ENCODE measurements at regions not wholly inside any gene's neighbourhood (a gene's known extent, or its start where the extent isn't known, plus 50 kb on each side); places are given as distances from the start of the nearest gene placed in this dataset.

DNA sequence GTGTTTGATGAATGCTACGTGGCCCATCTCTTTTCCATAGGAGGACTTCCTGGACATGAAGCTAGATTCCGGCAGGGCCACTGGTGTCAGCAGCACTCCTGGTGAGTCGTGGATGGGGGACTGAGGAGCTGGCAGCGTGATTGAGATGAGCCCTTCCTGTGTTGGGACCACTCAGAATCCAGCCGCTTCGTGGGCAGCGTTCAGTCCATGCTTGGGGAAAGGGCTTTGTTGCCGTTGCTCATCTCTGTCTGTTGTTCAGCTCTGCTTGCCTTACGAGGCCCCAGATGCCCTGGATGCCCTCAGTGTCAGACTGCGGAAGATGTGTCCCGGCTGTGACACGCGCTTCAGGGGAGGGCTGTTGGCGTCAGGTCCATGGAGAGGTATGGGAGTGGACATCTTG lies 127.1 kb upstream of the RTL1 start:
- H3K36me3 ChIP-seq (ENCODE audit: insufficient read depth, low read length) = peaks cover 3% of the 10 kb centered on the region; the same call in 1 of the 2 replicates
- TF ChIP-seq EZH2 (IDR thresholded peaks at IDR 0.05) (no peak), POLR2AphosphoS5 (IDR thresholded peaks at IDR 0.05; ENCODE audit: borderline replicate concordance, low read depth, low read length) (no peak), FOXP2 (optimal IDR thresholded peaks at IDR 0.05; ENCODE audit: control extremely low read depth, extremely low read length, insufficient read depth) (no peak)
- H3K9ac ChIP-seq (ENCODE audit: insufficient read length) = no peak overlapping the region
- no peak overlapping the region for H3K4me3 ChIP-seq
- no peak for DNase-seq (ENCODE audit: low read depth, low spot score)
- H3K27ac ChIP-seq = no peak overlapping the region
- H3K9me3 ChIP-seq (ENCODE audit: low read depth, low read length) = no peaks in the 10 kb centered on the region

DNA sequence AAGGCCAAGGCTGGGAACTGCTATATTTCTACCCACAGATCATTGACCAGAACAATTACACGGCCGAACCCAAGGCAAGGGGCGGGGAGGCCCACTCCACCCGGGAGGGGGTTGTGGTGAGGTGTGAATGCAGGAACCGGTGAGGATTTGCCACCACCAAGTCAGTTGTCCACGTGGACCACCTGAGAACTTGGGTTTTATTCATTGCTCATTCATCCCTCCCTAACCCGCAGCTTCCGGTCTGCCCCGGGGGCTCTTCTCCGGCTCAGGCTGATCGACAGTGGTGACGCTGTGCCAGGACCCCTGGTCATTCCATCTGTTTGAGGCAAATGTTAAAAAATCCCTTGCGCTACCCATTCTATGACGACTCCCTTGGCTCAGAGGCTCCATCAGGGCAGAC lies 127.7 kb upstream of the RTL1 start:
- H3K36me3 ChIP-seq (ENCODE audit: insufficient read depth, low read length) = peaks cover 3% of the 10 kb centered on the region; the same call in 1 of the 2 replicates
- TF ChIP-seq EZH2 (IDR thresholded peaks at IDR 0.05) = no peak
- no peak for TF ChIP-seq POLR2AphosphoS5 (IDR thresholded peaks at IDR 0.05; ENCODE audit: borderline replicate concordance, low read depth, low read length)
- no peak for TF ChIP-seq FOXP2 (optimal IDR thresholded peaks at IDR 0.05; ENCODE audit: control extremely low read depth, extremely low read length, insufficient read depth)
- H3K27ac ChIP-seq = no peak overlapping the region
- no peak overlapping the region for H3K4me3 ChIP-seq
- no peaks in the 10 kb centered on the region for H3K9me3 ChIP-seq (ENCODE audit: low read depth, low read length)
- no peak for DNase-seq (ENCODE audit: low read depth, low spot score)
- H3K9ac ChIP-seq (ENCODE audit: insufficient read length) = no peak overlapping the region

- Histone ChIP-seq H3K4me3 (no peak overlapping the region), H3K27ac (no peak overlapping the region), H3K36me3 (ENCODE audit: insufficient read depth, low read length) (peaks cover 3% of the 10 kb centered on the region; the same call in 1 of the 2 replicates), H3K9me3 (ENCODE audit: low read depth, low read length) (no peaks in the 10 kb centered on the region), H3K9ac (ENCODE audit: insufficient read length) (no peak overlapping the region)
- TF ChIP-seq POLR2AphosphoS5 (IDR thresholded peaks at IDR 0.05; ENCODE audit: borderline replicate concordance, low read depth, low read length) (no peak), EZH2 (IDR thresholded peaks at IDR 0.05) (no peak), FOXP2 (optimal IDR thresholded peaks at IDR 0.05; ENCODE audit: control extremely low read depth, extremely low read length, insufficient read depth) (no peak)
- no peak for DNase-seq (ENCODE audit: low read depth, low spot score)
These were observed 128.2 kb upstream of the RTL1 start for GRCh38 chr14:101031721-101032120.

DNA sequence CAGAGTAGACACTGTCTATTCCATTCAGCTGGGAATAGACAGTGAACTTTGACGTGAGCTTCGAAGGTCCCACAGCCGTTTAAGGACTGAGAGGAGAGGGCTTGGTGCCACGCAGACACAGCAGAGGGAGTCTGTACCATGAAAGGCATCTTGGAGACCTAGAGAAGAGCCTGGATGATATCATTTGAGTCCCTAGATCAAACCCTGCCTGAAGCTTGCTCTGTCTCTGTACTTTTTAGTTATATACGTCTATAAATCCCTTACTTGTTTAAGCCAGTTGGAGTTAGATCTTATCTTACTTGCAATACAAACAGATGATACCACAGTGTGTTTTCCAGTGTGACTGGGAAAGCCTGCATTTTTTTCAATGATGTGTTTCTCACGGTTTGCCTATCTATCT lies 128.9 kb upstream of the RTL1 start:
- no peak for DNase-seq (ENCODE audit: low read depth, low spot score)
- H3K36me3 ChIP-seq (ENCODE audit: insufficient read depth, low read length) = no peaks in the 10 kb centered on the region; the same call in 1 of the 2 replicates
- H3K4me3 ChIP-seq = no peak overlapping the region
- TF ChIP-seq FOXP2 (optimal IDR thresholded peaks at IDR 0.05; ENCODE audit: control extremely low read depth, extremely low read length, insufficient read depth) (no peak), POLR2AphosphoS5 (IDR thresholded peaks at IDR 0.05; ENCODE audit: borderline replicate concordance, low read depth, low read length) (no peak), EZH2 (IDR thresholded peaks at IDR 0.05) (no peak)
- H3K27ac ChIP-seq = no peak overlapping the region
- H3K9me3 ChIP-seq (ENCODE audit: low read depth, low read length) = no peaks in the 10 kb centered on the region
- no peak overlapping the region for H3K9ac ChIP-seq (ENCODE audit: insufficient read length)

GRCh38 chr14:101033006-101033405 lies 129.5 kb upstream of the RTL1 start:
- no peaks in the 10 kb centered on the region for H3K9me3 ChIP-seq (ENCODE audit: low read depth, low read length)
- no peak for TF ChIP-seq POLR2AphosphoS5 (IDR thresholded peaks at IDR 0.05; ENCODE audit: borderline replicate concordance, low read depth, low read length)
- TF ChIP-seq FOXP2 (optimal IDR thresholded peaks at IDR 0.05; ENCODE audit: control extremely low read depth, extremely low read length, insufficient read depth) = no peak
- no peak for TF ChIP-seq EZH2 (IDR thresholded peaks at IDR 0.05)

GRCh38 chr14:101033446-101034165 lies 130.1 kb upstream of the RTL1 start:
- no peak for TF ChIP-seq FOXP2 (optimal IDR thresholded peaks at IDR 0.05; ENCODE audit: control extremely low read depth, extremely low read length, insufficient read depth)
- TF ChIP-seq POLR2AphosphoS5 (IDR thresholded peaks at IDR 0.05; ENCODE audit: borderline replicate concordance, low read depth, low read length) = no peak
- TF ChIP-seq EZH2 (IDR thresholded peaks at IDR 0.05) = no peak
- Histone ChIP-seq H3K9ac (ENCODE audit: insufficient read length) (no peak overlapping the region), H3K36me3 (ENCODE audit: insufficient read depth, low read length) (no peaks in the 10 kb centered on the region; the same call in 1 of the 2 replicates), H3K9me3 (ENCODE audit: low read depth, low read length) (no peaks in the 10 kb centered on the region), H3K27ac (no peak overlapping the region), H3K4me3 (no peak overlapping the region)
- no peak for DNase-seq (ENCODE audit: low read depth, low spot score)

More at GRCh38 chr14:101033006-101033405, 129.5 kb upstream of the RTL1 start:
- Histone ChIP-seq H3K4me3 (no peak overlapping the region), H3K36me3 (ENCODE audit: insufficient read depth, low read length) (no peaks in the 10 kb centered on the region; the same call in 1 of the 2 replicates), H3K27ac (no peak overlapping the region), H3K9ac (ENCODE audit: insufficient read length) (no peak overlapping the region)
- DNase-seq (ENCODE audit: low read depth, low spot score) = no peak

- H3K27ac ChIP-seq = no peak overlapping the region
- no peak overlapping the region for H3K9ac ChIP-seq (ENCODE audit: insufficient read length)
- DNase-seq (ENCODE audit: low read depth, low spot score) = no peak
- no peak overlapping the region for H3K4me3 ChIP-seq
- TF ChIP-seq EZH2 (IDR thresholded peaks at IDR 0.05) (no peak), FOXP2 (optimal IDR thresholded peaks at IDR 0.05; ENCODE audit: control extremely low read depth, extremely low read length, insufficient read depth) (no peak)
- H3K36me3 ChIP-seq (ENCODE audit: insufficient read depth, low read length) = no peaks in the 10 kb centered on the region; the same call in 1 of the 2 replicates
- H3K9me3 ChIP-seq (ENCODE audit: low read depth, low read length) = no peaks in the 10 kb centered on the region
These were observed 131.5 kb upstream of the RTL1 start for GRCh38 chr14:101034986-101035385.

DNA sequence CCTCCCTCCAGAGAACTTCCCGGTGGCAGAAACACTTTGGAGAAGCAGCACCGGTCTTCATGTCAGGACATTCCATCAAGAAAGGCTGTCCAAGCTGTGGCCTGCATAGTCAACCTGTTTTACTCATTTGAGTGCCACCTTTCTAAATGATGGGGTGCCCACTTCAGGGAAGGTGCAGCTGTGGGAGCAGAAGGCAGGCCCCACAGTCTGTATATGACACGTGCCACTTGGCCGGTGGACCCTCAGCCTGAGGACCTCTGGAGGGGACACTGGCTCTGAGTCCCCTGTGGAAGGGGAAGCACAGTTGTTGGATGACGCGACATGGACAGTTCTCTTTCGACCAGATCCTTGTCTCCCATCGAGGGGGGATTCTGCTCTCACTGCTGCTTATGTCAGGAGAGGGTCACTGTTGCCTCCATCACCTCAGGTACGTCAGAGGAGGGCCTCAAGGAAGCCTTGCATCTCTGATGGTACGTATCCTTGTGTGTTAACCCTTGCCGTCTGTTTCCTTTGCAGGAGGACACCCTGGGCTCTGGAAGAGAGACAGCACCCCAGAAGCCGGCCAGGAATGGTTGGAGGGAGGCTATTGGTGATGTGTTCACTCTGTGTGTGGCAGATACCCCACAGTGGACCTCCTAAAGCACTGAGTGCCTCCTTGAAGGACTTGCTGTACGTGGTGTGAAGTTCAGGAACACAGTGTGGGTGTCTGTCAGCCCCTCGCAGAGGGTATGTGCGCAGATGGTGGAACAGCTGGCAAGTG lies 132.1 kb upstream of the RTL1 start:
- H3K36me3 ChIP-seq (ENCODE audit: insufficient read depth, low read length) = peaks cover under 1% of the 10 kb centered on the region; the same call in 1 of the 2 replicates
- TF ChIP-seq FOXP2 (optimal IDR thresholded peaks at IDR 0.05; ENCODE audit: control extremely low read depth, extremely low read length, insufficient read depth) (no peak), EZH2 (IDR thresholded peaks at IDR 0.05) (no peak), POLR2AphosphoS5 (IDR thresholded peaks at IDR 0.05; ENCODE audit: borderline replicate concordance, low read depth, low read length) (no peak)

More for the DNA sequence above, 132.1 kb upstream of the RTL1 start:
- Histone ChIP-seq H3K27ac (no peak overlapping the region), H3K4me3 (no peak overlapping the region), H3K9ac (ENCODE audit: insufficient read length) (no peak overlapping the region), H3K9me3 (ENCODE audit: low read depth, low read length) (no peaks in the 10 kb centered on the region)
- DNase-seq (ENCODE audit: low read depth, low spot score) = no peak

Data from SK-N-MC (cell line).